ENCODE measurements at regions not wholly inside any gene's neighbourhood (a gene's known extent, or its start where the extent isn't known, plus 50 kb on each side); places are given as distances from the start of the nearest gene placed in this dataset.

DNA sequence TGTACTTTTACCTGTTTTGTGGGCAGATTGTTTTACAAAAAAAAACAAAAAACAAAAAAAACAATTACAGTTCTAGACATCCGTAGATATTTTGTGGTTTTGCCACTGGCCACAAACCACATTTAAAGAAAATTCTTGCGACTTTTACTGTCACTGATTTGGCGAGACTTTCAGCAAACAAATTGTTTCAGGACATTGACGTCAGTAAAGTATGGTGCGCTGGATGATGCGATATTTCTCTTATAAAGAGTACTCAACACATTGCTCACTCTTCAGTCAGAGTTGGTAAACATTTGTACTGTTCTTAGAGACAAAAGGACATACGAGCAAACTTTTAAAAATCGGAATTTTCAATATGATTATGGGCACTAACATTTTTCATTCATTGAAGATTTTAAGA, 229.8 kb downstream of the HAO1 start:
- no peak for DNase-seq (ENCODE audit: low spot score)

DNA sequence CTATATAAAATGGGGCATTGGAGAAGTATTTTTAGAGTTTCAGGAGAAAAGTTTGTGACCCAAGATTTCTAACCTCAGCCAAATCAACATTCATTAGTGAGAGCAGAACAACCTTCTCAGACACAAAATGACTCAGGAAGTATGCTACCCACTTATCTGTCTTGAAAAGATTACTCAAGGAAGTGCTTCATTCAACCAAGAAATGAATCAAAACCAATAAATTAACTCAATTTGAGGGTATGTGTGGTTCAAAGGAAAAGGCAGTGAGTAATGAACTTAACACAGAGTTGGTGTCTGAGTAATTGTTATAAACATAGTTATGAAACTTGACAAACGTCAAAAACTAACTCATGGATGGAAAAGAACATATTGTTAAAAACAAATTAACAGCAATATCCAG, 227.6 kb downstream of the HAO1 start:
- DNase-seq (ENCODE audit: low spot score): no peak

DNA sequence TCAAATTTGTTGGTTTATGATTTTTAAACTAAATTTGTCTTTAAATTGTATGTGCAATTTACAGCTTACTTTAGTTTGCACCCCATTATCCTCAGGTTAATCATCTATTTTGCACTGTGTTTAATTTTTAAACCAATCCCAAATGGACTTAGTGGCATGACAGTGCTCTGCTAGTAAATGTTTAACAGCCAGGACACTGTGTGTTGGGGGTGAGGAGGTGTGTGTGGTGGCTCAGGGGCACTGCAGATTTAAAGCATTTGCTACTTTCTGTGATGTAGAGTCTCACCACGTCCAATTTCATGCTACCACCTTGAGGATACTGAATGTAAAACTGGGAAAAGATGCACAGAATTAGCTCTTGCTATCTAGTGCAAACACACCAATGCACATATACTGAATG, 225.7 kb downstream of the HAO1 start:
- no peak for DNase-seq (ENCODE audit: low spot score)

DNA sequence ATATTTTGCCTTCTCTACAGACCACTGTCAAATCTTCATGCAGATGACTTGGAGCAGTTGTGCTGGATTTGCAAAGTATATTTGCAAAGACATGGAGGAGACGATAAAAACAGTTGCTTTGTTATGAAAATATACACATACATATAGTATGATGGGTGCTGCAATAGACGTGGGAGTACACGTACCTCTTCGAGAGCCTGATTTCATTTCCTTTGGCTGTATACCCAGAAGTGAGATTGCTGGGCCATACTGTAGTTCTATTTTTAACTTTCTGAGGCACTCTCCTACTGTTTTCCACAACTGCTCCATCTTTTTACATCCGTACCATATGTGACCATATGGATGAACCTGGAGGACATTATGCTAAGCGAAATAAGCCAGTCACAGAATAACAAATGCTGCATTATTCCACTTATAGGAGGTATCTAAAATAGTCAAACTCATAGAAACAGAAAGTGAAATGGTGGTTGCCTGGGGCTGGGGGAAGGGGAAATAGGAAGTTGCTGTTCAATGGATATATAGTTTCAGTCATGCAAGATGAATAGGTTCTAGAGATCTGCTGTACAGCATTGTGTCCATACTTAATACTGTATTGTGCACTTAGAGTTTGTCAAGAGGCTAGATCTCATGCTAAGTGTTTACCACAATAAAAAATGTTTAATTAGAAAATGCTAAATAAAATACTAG, 223.8 kb downstream of the HAO1 start:
- DNase-seq (ENCODE audit: low spot score): no peak

DNA sequence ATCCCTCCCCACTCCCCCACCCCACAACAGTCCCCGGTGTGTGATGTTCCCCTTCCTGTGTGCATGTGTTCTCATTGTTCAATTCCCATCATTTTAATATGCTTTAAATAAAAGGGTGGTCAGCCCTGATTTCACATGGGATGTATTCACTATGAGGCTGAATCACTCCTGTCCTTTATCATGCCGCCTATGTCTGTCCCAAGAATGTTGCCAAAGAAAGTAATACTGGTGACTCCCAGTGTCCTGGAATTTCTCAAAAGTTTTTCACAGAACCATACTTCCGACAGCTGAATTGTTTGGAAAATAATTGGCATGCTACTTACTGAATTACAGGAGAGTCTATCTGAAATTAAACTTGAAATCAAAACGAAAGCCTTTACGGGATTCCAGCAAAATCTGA, 217.7 kb downstream of the HAO1 start:
- no peak for DNase-seq (ENCODE audit: low spot score)

DNA sequence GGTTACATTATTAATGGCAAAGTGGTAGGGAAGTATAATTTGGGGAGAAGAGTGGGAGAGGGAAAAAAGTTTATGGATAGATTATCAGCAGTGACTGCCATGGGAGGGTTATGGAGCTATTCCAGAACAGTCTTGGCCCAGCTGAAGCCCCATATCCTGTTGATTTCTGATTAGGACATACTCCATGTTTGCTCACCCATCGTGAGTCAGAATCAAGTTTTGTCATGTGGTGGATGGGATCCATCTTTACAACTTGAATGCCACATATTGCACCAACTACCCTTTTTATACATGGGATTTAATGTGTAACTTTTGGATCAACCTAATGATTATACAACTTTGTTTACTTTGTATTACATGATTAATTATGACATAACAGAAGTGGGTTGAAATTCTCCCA, 217.0 kb downstream of the HAO1 start:
- no peak for DNase-seq (ENCODE audit: low spot score)

DNA sequence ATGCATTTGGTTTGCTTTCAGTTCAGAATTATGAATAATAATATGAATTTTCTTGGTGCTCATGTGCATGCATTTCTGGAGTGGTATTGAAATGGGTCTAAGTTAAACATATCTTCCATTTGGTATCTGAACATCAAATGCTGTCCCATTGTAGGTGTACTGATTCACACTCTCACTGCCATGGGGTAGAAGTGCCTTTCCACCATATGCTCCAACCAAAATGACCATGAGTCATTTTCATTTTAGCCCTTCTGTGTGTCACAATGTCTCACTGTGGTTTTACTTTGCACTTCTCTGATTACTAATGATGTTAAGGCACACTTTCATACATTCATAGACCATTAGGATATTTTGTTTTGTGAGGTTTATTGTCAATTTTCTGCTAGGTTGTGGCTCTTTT, 211.9 kb downstream of the HAO1 start:
- DNase-seq (ENCODE audit: low spot score): no peak

DNA sequence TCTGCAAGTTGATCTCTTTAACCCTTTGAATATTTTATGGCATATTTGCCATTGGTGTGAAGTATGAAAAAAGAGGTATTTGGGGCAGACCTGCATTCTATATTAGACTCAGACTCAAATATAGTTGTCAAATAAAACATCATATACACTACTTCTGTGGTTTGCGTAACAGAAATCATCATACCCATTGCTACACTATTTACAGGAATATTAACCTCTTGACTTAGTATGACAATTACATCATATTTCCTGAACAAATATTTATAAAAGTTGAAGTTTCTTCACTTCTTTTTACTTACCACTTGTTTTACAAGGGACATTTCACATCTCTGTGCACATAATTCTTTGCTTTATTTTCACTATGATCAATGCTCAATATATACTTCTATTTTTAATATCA, 206.0 kb downstream of the HAO1 start:
- no peak for DNase-seq (ENCODE audit: low spot score)

DNA sequence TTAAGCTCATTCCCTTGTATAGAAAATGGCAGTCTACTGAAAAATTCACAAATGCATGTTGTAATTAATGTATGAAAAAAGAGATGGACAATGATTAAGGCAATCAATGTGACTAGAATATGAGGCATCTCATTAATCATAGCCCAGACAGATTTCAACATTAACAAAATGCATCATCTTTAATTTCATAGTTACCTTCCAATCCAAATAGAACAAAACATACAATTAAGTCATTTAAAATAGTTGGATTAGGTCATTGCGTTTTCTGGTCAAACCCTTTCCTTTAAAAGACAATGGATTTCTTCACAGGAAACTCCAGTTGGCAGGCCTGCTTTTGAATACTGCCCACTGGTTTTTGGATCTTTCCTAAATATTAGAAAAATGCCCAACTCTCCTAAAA, 203.9 kb downstream of the HAO1 start:
- DNase-seq (ENCODE audit: low spot score): no peak

DNA sequence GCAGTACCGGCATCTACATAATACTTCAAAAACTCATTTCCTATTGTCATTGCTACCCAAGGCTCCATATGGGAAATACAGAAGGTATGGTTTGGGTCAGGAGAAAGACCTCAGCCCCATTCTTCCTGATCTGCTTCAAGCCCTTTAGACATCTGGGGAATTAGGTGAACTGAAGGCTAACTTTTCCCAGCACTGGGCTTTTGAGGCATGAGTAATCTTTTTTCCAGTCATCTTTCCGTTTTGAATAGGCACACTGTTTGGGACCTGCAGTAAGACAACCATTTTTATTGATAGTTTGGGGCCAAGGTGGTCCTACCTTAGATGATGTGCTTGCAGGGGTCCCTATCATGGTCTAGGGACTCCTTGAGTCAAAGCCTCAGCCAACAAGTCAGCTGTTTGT, 198.4 kb downstream of the HAO1 start:
- no peak for DNase-seq (ENCODE audit: low spot score)

DNA sequence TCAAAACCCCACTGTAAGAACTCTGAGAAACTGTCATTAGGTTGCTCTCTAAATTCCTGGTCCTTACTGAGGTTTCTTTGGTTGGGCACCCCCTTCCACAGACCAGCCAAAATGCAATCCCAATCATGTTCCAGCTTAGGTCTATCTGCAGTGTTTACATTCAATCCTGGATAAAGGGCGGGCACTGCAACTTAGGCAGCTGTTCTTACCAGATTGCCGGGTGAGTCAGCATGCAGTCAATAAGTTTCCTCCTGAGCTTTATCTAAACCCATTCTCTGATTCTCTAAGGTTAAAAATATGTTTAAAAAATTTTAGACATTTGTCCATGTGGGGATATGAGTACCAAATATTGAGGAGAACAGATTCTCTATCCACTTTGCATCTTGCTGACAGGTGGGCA, 197.8 kb downstream of the HAO1 start:
- DNase-seq (ENCODE audit: low spot score): no peak

DNA sequence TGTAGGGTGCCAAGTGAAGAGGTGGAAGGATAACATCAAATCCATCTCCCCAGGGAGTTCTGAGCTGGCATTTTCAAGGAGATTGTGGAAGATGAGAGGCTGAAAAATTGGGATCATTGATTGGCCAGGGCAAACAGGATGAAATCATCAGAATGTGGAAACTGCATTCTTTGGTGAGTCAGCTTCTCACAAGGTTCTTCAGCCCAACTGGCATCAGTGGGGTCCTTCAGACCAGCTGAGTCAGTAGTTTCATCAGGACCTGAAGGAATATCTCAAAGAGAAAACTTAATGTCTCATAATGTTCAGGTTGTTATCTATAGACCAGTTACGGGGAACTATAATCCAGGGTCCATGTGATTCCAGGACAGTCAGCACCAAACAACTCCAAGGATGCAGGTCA, 195.8 kb downstream of the HAO1 start:
- no peak for DNase-seq (ENCODE audit: low spot score)

DNA sequence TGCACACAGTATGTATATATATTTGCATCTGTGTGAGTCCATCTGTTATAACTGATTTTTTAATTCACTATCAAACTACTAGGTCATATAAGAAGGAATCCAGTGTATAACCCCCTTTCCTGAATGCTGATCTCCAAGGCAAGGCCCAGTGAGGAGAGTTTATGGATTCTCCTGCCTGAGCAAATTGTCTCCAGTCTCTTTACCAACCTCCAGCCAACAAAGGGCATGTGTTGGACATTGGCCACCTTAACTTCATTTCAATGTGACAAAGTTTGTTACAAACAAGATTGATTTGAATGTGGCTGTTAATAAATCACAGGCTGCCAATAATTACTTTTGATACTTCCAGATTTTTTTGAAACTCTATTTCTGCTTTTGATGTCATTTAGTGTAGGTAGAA, 191.6 kb downstream of the HAO1 start:
- no peak for DNase-seq (ENCODE audit: low spot score)

DNA sequence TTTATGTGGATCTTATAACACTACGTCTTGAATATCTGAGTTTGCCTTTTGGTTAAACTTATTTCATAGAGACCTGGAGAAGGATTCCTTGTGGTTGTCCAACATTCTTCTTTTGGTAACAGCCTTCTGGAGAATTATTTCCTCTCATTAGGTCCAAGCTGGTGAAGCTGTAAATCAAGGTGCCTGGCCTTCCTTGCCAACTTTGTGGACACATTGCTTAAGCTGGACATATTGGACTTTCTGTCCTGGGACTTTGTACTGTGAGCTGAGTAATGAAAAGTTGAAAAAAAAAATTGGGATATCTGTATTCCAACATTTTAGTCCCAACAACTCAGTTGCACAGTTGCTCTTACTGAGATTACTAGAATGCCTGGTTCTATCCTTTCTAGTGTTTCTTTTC, 186.2 kb downstream of the HAO1 start:
- DNase-seq (ENCODE audit: low spot score): no peak

DNA sequence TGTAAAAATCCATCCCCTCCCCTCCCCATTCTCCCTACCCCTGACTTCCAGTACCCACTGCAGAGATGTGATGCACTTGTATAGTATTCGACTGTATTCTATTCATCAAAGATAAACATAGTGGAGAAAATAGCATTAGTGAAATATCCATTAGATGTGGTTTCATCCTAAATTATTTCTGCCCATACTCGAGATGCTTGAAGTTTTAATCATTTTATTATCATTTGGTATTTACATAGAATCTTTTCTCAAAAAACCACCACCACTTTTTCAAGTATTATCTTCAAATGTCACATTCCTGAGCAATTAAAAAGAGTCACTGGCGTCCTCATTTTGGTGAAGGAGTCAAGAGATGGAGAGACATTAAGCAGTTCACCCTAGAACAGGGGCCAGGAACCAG, 181.9 kb downstream of the HAO1 start:
- no peak for DNase-seq (ENCODE audit: low spot score)

DNA sequence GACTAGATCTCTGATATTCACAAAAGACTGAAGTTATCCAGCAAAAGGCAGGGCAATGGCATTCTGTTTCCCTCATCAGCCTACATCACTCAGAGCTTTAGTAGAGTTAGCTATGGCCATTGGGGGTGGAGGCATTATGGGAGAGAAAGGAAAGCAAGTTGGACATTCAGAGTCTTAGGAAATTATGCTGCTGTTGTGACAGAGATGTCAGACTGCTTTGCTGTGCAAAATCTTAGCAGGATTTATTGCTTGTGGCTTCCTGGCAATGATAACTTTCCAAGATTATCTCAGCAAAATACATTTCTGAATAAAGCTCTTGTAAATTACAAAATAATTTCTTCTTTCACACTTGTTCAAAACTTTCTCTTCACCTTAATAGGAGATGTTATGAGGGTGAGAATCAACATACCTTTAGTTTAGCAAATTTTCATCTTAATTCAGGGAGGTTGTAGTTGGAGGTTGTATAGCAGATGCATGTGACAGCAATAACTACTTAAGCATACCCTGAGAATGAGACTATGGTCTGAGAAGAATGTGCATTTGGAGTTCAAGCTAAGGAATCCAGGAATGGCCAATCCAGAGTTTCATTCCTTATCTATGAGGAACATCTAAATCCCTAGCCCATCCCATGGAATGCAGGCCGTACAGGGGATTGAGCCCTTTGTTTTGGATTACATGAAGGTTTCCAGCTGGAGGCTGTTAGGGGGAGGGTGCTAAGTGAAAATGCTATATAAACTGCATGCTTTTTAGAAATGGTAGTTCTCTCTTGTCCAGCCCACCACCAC, 179.8 kb downstream of the HAO1 start:
- no peak for DNase-seq (ENCODE audit: low spot score)

DNA sequence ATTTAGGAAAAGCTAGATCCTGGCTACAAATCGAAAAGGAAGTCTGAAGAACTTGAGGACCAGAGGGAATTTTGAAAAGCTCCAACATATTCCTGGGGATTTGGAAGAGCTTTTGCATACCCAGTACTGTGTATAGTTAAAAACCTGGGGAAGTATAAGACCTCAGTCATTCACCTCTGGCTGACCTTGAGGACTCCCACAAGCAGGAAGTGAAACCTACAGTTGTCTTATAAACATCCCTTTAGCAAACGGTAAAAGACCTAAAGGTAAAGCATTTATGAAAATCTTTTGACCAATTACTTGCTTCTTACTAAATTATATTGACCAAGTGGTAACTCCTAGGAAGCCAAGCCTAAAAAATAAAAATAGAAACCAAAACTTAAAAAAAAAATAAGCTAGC, 175.0 kb downstream of the HAO1 start:
- no peak for DNase-seq (ENCODE audit: low spot score)

DNA sequence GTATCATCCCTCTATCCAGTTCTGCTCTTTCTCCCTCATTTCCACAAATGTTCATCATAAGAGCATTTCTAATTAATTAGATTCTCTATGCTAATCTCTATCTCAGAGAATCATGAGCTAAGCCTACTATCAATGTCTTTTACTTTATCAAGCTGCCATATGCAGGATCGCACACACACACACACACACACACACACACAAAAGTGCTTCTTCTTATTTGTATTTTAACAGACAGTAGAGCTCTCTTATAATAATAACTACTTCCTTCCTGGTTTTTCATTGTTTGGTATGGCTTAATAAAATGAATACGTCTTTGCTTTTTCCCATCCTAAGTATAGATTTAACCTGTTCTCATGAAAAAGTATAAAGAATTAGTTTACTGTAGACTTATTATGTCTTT, 170.2 kb downstream of the HAO1 start:
- no peak for DNase-seq (ENCODE audit: low spot score)

DNA sequence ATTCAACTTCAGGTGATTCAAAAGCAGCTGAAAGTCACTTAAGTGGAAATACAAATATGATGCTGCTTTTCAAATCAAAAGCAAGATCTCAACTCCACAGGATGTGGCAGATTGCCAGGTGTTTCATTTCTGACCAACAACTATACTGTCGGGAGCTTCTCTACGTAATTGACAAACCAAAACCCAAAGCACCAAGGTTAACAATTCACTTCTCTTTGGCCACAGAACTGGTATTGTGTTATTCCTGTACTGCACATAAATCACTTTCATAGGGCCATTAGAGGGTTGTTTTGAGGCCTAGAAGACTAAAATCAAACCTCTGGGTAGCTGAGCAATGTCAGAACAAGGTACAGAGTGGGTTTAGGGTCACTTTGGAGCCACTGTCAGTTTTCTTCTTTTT, 169.7 kb downstream of the HAO1 start:
- DNase-seq (ENCODE audit: low spot score): no peak

DNA sequence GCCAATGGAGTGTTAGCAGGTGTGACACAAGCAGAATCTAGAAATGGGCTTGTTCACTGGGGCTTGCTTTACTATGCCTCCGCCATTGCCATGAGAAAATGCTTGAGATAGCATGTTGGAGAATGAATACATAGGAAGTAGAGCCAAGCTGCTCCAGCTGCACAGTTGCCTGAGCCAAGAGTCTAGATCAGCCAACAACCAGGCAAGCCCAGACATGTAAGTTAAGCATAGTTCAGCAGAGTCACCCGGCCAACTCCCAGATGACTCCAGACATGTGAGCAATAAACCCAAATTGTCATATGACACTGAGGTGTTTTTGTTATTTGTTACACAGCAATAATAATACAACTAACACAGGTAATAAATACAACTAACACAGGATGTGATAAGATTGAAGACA, 167.9 kb downstream of the HAO1 start:
- DNase-seq (ENCODE audit: low spot score): no peak

DNA sequence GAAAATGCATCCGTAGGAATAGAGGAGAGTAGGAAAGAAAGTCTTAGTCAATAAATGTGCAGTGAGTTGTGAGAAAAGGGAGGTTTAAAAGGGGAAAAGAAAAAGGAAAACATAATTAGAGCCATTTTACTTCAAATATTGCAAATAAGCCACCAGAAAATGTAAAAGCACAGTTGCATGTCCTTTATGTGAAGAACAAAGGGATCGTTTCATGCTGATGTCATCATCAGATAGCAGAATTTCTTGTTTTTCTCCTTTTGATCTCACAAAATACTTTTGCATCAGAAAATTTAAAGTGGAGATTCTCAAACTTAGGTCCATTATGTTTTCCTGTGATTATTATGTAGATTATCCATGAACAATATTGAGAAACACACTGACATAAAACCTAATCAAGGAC, 166.7 kb downstream of the HAO1 start:
- no peak for DNase-seq (ENCODE audit: low spot score)

DNA sequence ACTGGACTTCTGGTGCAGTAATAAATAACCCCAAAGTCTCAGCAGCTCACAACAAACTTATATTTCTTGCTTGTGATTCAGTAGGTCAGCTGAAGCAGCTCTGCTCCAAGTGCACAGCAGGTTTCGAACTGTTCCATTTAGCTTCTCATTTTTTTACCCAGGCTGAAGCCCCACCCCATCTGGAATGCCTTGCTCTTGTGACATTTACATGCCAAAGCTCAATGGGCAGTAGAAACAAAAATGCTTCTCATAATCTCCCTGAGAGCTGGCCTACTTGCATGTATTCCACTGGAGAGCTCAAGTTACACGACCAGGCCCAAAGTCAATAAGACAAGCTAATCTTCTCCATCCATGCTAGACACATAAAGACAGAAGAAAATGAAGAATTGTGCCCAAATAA, 165.2 kb downstream of the HAO1 start:
- no peak for DNase-seq (ENCODE audit: low spot score)

DNA sequence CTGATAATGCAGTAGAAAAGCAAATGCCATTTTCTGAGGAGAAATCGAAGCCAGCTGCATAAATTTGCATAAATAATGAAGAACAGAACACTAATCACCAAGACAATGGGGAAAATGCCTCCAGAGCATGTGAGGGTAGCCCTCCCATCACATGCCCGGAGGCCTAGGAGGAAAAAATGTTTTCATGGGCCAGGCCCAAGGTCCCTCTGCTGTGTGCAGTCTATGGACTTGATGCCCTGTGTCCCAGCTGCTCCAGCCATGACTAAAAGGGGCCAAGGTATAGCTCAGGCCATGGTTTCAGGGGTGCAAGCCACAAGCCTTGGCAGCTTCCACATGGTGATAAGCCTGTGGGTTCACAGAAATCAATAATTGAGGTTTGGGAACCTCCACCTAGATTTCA, 164.1 kb downstream of the HAO1 start:
- no peak for DNase-seq (ENCODE audit: low spot score)

DNA sequence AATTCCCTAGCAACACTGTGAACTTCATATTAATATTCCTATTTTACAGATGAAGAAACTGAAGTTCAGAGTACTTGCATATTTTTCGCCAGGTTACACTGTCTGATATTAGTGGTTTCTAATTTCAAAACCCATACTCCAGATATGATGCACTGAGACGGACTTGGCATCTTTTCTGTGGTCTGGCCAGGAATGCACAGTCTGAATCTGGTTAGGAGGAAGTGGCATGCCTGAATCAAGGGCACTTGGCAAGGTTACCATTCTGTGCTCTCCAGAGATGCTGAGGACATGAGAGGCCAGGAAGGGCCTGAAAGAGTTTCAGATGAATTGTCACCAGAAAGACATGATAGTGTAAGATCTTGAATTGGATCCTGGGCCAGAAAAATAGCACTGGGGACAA, 150.1 kb downstream of the HAO1 start:
- no peak for DNase-seq (ENCODE audit: low spot score)
